ENCODE measurements at regions not wholly inside any gene's neighbourhood (a gene's known extent, or its start where the extent isn't known, plus 50 kb on each side); places are given as distances from the start of the nearest gene placed in this dataset.

DNA sequence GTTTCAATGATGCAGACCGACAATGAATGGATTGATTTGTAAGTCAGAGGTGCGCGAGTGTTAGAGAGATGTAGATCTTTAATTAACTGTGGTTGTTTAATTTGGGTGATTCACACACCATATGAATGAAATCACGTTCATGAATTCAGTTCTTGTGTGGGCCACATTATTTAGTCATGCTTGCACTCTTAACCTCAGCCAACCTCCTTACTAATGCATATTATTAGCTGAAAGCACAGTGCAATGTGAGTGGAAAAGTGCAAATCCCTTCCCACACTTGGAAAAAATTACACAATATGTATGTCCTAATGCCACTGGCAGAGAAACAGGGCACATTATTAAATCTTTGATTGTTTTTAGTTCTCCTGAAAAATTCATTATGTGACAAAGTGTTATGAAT, 512.5 kb downstream of the BCKDHB start:
- no peak for DNase-seq
- Histone ChIP-seq H3K27ac (no peak overlapping the region), H3K4me1 (peaks cover 0 to 19% (median 0%) of the 10 kb centered on the region in 4 donors), H3K4me3 (no peak overlapping the region), H3K9me3 (peaks cover 0 to 5% (median 3%) of the 10 kb centered on the region in 3 donors), H3K36me3 (no peaks in the 10 kb centered on the region), H3K27me3 (no peaks in the 10 kb centered on the region)
- TF ChIP-seq, protein P1, sequence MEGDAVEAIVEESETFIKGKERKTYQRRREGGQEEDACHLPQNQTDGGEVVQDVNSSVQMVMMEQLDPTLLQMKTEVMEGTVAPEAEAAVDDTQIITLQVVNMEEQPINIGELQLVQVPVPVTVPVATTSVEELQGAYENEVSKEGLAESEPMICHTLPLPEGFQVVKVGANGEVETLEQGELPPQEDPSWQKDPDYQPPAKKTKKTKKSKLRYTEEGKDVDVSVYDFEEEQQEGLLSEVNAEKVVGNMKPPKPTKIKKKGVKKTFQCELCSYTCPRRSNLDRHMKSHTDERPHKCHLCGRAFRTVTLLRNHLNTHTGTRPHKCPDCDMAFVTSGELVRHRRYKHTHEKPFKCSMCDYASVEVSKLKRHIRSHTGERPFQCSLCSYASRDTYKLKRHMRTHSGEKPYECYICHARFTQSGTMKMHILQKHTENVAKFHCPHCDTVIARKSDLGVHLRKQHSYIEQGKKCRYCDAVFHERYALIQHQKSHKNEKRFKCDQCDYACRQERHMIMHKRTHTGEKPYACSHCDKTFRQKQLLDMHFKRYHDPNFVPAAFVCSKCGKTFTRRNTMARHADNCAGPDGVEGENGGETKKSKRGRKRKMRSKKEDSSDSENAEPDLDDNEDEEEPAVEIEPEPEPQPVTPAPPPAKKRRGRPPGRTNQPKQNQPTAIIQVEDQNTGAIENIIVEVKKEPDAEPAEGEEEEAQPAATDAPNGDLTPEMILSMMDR (IDR thresholded peaks at IDR 0.05): no peak
- intact Hi-C loops (cut with DNase I; ENCODE audit: low total_unique reads): no loop called here

DNA sequence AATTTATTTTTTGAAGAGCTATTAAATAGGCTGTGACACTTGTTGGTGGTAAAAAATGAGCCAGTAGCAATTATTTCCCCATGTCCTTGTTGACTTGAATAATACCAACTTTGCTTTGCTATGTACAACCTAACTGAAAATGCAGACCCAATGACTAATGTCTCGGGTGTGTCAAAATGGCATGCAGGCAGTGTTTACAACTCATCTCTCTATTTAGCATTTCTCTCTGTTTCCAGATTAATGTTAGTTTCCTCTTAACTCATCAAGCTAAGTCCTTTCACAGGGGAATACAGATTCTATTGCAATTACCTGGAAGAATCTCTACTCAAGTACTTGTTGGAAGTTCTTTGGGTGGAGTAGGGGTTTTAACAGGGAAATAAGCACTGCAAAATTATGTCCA, 504.4 kb downstream of the BCKDHB start:
- H3K9me3 ChIP-seq: peaks cover 0 to 10% (median 0%) of the 10 kb centered on the region in 3 donors
- H3K27ac ChIP-seq: no peak overlapping the region
- H3K4me1 ChIP-seq: peaks cover 0 to 33% (median 18%) of the 10 kb centered on the region in 4 donors
- TF ChIP-seq, protein P1 (IDR thresholded peaks at IDR 0.05): no peak
- no peaks in the 10 kb centered on the region for H3K27me3 ChIP-seq
- intact Hi-C loops (cut with DNase I; ENCODE audit: low total_unique reads): loop anchor here (5.0 kb wide), 1 partner anchor 566 kb away; no protein-coding TSS in a partner anchor
- no peak overlapping the region for H3K4me3 ChIP-seq
- H3K36me3 ChIP-seq: no peaks in the 10 kb centered on the region
- DNase-seq: no peak

DNA sequence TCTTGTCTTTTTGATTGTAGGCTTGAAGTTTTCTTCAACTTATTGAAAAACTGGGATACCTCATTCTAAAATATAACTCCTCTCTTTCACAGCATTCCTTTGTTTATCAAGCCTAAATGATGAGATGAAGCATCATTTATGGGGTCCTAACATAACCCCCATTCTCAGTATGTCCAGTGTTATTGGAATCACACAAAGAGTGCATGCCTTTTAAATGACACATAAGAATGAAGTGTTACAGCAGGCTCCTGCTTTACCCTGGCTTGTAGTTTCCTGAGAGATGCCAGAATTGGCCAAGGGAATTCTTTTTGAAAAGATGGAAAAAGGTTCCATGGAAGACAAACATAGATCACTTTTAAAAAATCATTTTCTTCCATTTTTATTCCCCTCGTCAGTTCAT, 502.4 kb downstream of the BCKDHB start:
- H3K27ac ChIP-seq: peak overlapping the region; percentile 56 to 67
- TF ChIP-seq, protein P1 (IDR thresholded peaks at IDR 0.05): no peak
- intact Hi-C loops (cut with DNase I; ENCODE audit: low total_unique reads): loop anchor here (10.0 kb wide), 2 partner anchors 1136 to 1566 kb away; no protein-coding TSS in a partner anchor

DNA sequence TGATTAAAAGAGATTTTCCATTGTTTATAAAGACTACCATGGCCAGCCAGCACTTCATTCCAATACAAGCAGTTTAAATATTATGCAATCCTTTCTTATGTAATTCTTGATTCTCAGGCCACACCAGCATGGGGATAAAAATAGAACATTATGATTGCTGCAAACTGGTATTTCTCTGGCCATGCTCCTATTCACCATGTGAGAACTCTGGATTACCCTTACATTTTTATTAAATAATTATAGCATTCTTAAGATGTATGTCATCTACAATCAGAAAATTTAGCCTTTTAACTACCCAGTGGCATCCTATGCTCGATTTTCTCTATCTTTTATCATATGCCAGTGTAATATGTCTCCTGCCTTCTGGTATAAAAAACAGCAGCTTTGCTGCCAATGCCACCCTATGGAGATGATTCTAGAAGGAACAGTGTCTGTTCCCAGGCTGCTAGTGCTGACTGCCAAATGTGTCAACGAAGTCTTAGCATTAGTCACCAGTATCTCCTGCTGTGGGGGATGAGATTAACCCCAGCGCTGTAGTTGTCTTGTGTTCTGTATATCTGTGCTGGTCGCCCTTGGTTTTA, 501.4 kb downstream of the BCKDHB start:
- Histone ChIP-seq H3K27ac (peak overlapping the region; percentile 56 to 67), H3K27me3 (no peaks in the 10 kb centered on the region), H3K9me3 (no peaks in the 10 kb centered on the region), H3K36me3 (no peaks in the 10 kb centered on the region), H3K4me3 (no peak overlapping the region), H3K4me1 (peaks cover 0 to 33% (median 18%) of the 10 kb centered on the region in 4 donors)
- intact Hi-C loops (cut with DNase I; ENCODE audit: low total_unique reads): loop anchor here (10.0 kb wide), 2 partner anchors 1137 to 1567 kb away; no protein-coding TSS in a partner anchor
- TF ChIP-seq, protein P1 (IDR thresholded peaks at IDR 0.05): no peak
- DNase-seq: no peak

More for the DNA sequence above, 502.4 kb downstream of the BCKDHB start:
- Histone ChIP-seq H3K36me3 (no peaks in the 10 kb centered on the region), H3K9me3 (peaks cover 0 to 5% (median 0%) of the 10 kb centered on the region in 3 donors), H3K27me3 (no peaks in the 10 kb centered on the region), H3K4me1 (peaks cover 0 to 33% (median 18%) of the 10 kb centered on the region in 4 donors), H3K4me3 (no peak overlapping the region)
- DNase-seq: no peak

DNA sequence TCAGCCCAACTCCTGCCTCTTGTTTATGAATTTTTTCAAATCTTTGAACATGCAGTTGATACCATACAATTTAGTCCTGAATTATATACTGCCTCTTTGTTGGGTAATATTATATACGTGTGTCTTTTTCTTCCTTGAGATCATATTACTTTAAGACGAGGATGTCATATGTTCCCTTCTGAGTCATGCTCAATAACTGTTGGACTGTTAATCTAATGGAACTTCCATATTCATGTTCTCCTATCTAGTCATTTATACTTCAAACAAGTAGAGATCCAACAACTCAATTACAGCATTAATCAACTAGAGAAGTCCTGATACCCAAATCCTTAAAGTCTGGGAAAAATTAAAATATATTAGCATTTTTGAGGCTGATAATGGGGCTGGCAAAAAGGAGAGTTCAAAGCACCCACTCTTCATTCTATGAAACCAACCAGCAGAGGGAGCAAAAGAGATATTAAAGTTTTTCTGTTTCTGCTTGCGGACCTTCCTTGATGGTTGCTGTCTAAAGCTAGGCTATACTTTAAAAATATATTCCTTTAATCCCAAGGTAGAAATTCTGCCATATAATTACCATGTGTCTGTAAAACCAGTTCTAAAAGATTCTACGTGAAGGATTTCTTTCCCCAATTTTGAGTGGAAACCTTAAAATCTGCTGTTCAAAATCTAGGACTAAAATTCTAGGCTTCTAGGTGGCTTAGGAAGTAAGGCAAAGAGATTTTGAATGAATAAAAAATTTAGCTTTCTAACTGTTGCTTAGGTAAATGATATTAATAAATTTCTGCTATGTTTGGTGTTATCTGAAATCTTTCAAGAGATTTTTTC, 498.9 kb downstream of the BCKDHB start:
- no peak for DNase-seq
- TF ChIP-seq, protein P1 (IDR thresholded peaks at IDR 0.05): peak; percentile 54 to 56
- intact Hi-C loops (cut with DNase I; ENCODE audit: low total_unique reads): loop anchor here (10.0 kb wide), 2 partner anchors 1139 to 1569 kb away; no protein-coding TSS in a partner anchor

More for the DNA sequence above, 498.9 kb downstream of the BCKDHB start:
- Histone ChIP-seq H3K27ac (no peak overlapping the region), H3K36me3 (no peaks in the 10 kb centered on the region), H3K4me3 (no peak overlapping the region), H3K27me3 (no peaks in the 10 kb centered on the region), H3K4me1 (peaks cover 0 to 33% (median 18%) of the 10 kb centered on the region in 4 donors), H3K9me3 (no peaks in the 10 kb centered on the region)
